Liver (tissue), 7 donors: ENCODE measurements at regions not wholly inside any gene's neighbourhood (a gene's known extent, or its start where the extent isn't known, plus 50 kb on each side); places are given as distances from the start of the nearest gene placed in this dataset.

ENCODE experiments used
- DNase-seq: peaks from one replicate; pipeline ENCODE4 v3.0.0-alpha.2; 2017; ENCODE audit warnings: low spot score
- H3K27ac ChIP-seq, 2 donors: one replicate each; pipeline ENCODE4 v1.7.0; 2013; ENCODE audit warnings: inconsistent platforms in 2 of 2, low read length in 2 of 2, control low read depth in 1 of 2, low read depth in 1 of 2, mild to moderate bottlenecking in 1 of 2
- H3K27me3 ChIP-seq, 4 donors: one replicate each; pipeline versions ENCODE4 v1.6.1 to v1.7.0; 2013; ENCODE audit warnings: low read length in 3 of 4, inconsistent platforms in 1 of 4, mild to moderate bottlenecking in 1 of 4, moderate library complexity in 1 of 4; ENCODE audit not compliant: control insufficient read depth in 4 of 4, insufficient read depth in 4 of 4
- H3K36me3 ChIP-seq, 4 donors: one replicate each; pipeline versions ENCODE4 v1.6.1 to v1.7.0; 2013; ENCODE audit warnings: low read length in 3 of 4, mild to moderate bottlenecking in 3 of 4, low read depth in 1 of 4, moderate library complexity in 1 of 4; ENCODE audit not compliant: control insufficient read depth in 4 of 4, insufficient read depth in 3 of 4
- H3K4me1 ChIP-seq, 4 donors: one replicate each; pipeline versions ENCODE4 v1.6.1 to v1.7.0; 2013; ENCODE audit warnings: low read length in 3 of 4, mild to moderate bottlenecking in 3 of 4, moderate library complexity in 1 of 4; ENCODE audit not compliant: control insufficient read depth in 4 of 4, insufficient read depth in 4 of 4
- H3K4me3 ChIP-seq, 3 donors: one replicate each; pipeline versions ENCODE4 v1.6.1 to v1.7.0; 2013; ENCODE audit warnings: low read length in 3 of 3, control low read depth in 1 of 3, low read depth in 1 of 3, mild to moderate bottlenecking in 1 of 3
- H3K9ac ChIP-seq, 2 donors: one replicate each; pipeline ENCODE4 v1.7.0; 2013; ENCODE audit warnings: low read length in 2 of 2, mild to moderate bottlenecking in 2 of 2, moderate library complexity in 2 of 2, control low read depth in 1 of 2, low read depth in 1 of 2
- H3K9me3 ChIP-seq, 4 donors: one replicate each; pipeline versions ENCODE4 v1.6.1 to v1.7.0; 2013; ENCODE audit warnings: low read length in 3 of 4; ENCODE audit not compliant: control insufficient read depth in 4 of 4
- ATF3 ChIP-seq: IDR thresholded peaks from 2 replicates; pipeline ENCODE4 v1.6.1; 2016; ENCODE audit warnings: antibody characterized with exemption
- EGR1 ChIP-seq, 2 donors: IDR thresholded peaks; 2 replicates each; pipeline ENCODE4 v1.6.1; 2016 to 2018; ENCODE audit warnings: antibody characterized with exemption in 2 of 2, low read depth in 2 of 2
- FOXA1 ChIP-seq: IDR thresholded peaks from 2 replicates; pipeline ENCODE4 v1.6.1; 2016; ENCODE audit warnings: antibody characterized with exemption
- GABPA ChIP-seq, 2 donors: IDR thresholded peaks in 1 of 2; conservative IDR thresholded peaks in 1 of 2; 2 replicates each; pipeline ENCODE4 v1.6.1; 2016; ENCODE audit warnings: antibody characterized with exemption in 2 of 2, mild to moderate bottlenecking in 1 of 2, moderate library complexity in 1 of 2
- HNF4A ChIP-seq, 2 donors: conservative IDR thresholded peaks; 2 replicates each; pipeline ENCODE4 v1.6.1; 2016; ENCODE audit warnings: antibody characterized with exemption in 2 of 2, mild to moderate bottlenecking in 2 of 2
- HNF4G ChIP-seq: IDR thresholded peaks from 2 replicates; pipeline ENCODE4 v1.6.1; 2016; ENCODE audit warnings: antibody characterized with exemption
- RAD21 ChIP-seq, 2 donors: IDR thresholded peaks; 2 replicates each; pipeline ENCODE4 v1.6.1; 2016; ENCODE audit warnings: antibody characterized with exemption in 2 of 2, mild to moderate bottlenecking in 2 of 2
- SP1 ChIP-seq: IDR thresholded peaks from 2 replicates; pipeline ENCODE4 v1.6.1; 2018; ENCODE audit warnings: antibody characterized with exemption, mild to moderate bottlenecking
- TAF1 ChIP-seq: conservative IDR thresholded peaks from 2 replicates; pipeline ENCODE4 v1.6.1; 2016; ENCODE audit warnings: antibody characterized with exemption, mild to moderate bottlenecking
- YY1 ChIP-seq: IDR thresholded peaks from 2 replicates; pipeline ENCODE4 v1.6.1; 2016; ENCODE audit warnings: antibody characterized with exemption, mild to moderate bottlenecking
- ZBTB33 ChIP-seq: IDR thresholded peaks from 2 replicates; pipeline ENCODE4 v1.6.1; 2016; ENCODE audit warnings: antibody characterized with exemption
- WGBS: extraction: QIAGEN DNeasy Blood & Tissue Kit; methylation state at CpG from one replicate; pipeline ENCODE4 v1.1.7; 2013; 5-methylcytosine and 5-hydroxymethylcytosine counted together
- donor health status: healthy.
- donor health status: healthy.
- donor health status: healthy.
- donor health status: healthy.

- 86% methylated on average over 3 of the region's 3 CpGs for WGBS
- no peak for TF ChIP-seq HNF4A (conservative IDR thresholded peaks at IDR 0.05)
- TF ChIP-seq TAF1, result no peak
- no peak for TF ChIP-seq GABPA (IDR thresholded peaks at IDR 0.05 in 1 of 2, conservative IDR thresholded peaks at IDR 0.05 in 1 of 2)
- TF ChIP-seq SP1, result no peak
- peaks cover 8 to 22% (median 13%) of the 10 kb centered on the region in 4 donors for H3K4me1 ChIP-seq
- H3K4me3 ChIP-seq, result no peak overlapping the region
- no peaks in the 10 kb centered on the region for H3K9me3 ChIP-seq
- H3K36me3 ChIP-seq, result no peaks in the 10 kb centered on the region
- H3K27ac ChIP-seq, result no peak overlapping the region
- H3K9ac ChIP-seq, result no peak overlapping the region
- DNase-seq, result no peak
- H3K27me3 ChIP-seq, result no peaks in the 10 kb centered on the region
Measured at GRCh38 chr11:15710580-15711275, 596.0 kb downstream of the INSC start.

- WGBS, result 84% methylated on average over 2 of the region's 2 CpGs
- Histone ChIP-seq H3K4me1 (peaks cover 8 to 22% (median 13%) of the 10 kb centered on the region in 4 donors), H3K4me3 (no peak overlapping the region), H3K27me3 (no peaks in the 10 kb centered on the region), H3K36me3 (no peaks in the 10 kb centered on the region), H3K27ac (no peak overlapping the region), H3K9me3 (no peaks in the 10 kb centered on the region), H3K9ac (no peak overlapping the region)
- TF ChIP-seq ATF3 (no peak), ZBTB33 (no peak), YY1 (no peak), EGR1 (IDR thresholded peaks at IDR 0.05; ENCODE audit: low read depth in 2 of 2) (no peak)
- DNase-seq, result no peak
Measured at GRCh38 chr11:15711311-15711710, 596.6 kb downstream of the INSC start.

- H3K4me3 ChIP-seq, result no peak overlapping the region
- peaks cover 0 to 6% (median 0%) of the 10 kb centered on the region in 4 donors for H3K4me1 ChIP-seq
- H3K9me3 ChIP-seq, result no peaks in the 10 kb centered on the region
- TF ChIP-seq EGR1 (IDR thresholded peaks at IDR 0.05; ENCODE audit: low read depth in 2 of 2) (no peak), TAF1 (no peak), HNF4G (no peak), HNF4A (conservative IDR thresholded peaks at IDR 0.05) (no peak), FOXA1 (no peak), RAD21 (IDR thresholded peaks at IDR 0.05) (no peak), SP1 (no peak), GABPA (IDR thresholded peaks at IDR 0.05 in 1 of 2, conservative IDR thresholded peaks at IDR 0.05 in 1 of 2) (no peak)
- no peaks in the 10 kb centered on the region for H3K36me3 ChIP-seq
- WGBS, result 89% methylated on average over 6 of the region's 6 CpGs
- no peaks in the 10 kb centered on the region for H3K27me3 ChIP-seq
- no peak for DNase-seq
- no peak overlapping the region for H3K27ac ChIP-seq
- no peak overlapping the region for H3K9ac ChIP-seq
Measured at GRCh38 chr11:15714641-15715399, 600.1 kb downstream of the INSC start.
